GM10248 (cell line): ENCODE measurements at regions not wholly inside any gene's neighbourhood (a gene's known extent, or its start where the extent isn't known, plus 50 kb on each side); places are given as distances from the start of the nearest gene placed in this dataset.

Source experiments
- CTCF ChIA-PET: fragments of 300-600 bp; sonication (Branson Sonifier 250); formaldehyde crosslinking; extraction: SDS; loops from one replicate; lab custom pipeline; 2021; ENCODE audit warnings: antibody characterized with exemption; lab: Yijun Ruan, JAX
- POLR2A ChIA-PET: fragments of 350-650 bp; sonication (Branson Sonifier 250); formaldehyde crosslinking; extraction: SDS; loops from one replicate; lab custom pipeline; 2020; ENCODE audit warnings: antibody characterized with exemption; lab: Yijun Ruan, JAX
- DNase-seq: peaks from one replicate; pipeline ENCODE4 v3.0.0; 2012; ENCODE audit errors: extremely low spot score
- CTCF ChIP-seq: IDR thresholded peaks from 2 replicates; pipeline ENCODE4 v1.5.1; 2012; ENCODE audit warnings: mild to moderate bottlenecking, low read depth; ENCODE audit errors: extremely low read depth, missing control alignments, control extremely low read depth

DNA sequence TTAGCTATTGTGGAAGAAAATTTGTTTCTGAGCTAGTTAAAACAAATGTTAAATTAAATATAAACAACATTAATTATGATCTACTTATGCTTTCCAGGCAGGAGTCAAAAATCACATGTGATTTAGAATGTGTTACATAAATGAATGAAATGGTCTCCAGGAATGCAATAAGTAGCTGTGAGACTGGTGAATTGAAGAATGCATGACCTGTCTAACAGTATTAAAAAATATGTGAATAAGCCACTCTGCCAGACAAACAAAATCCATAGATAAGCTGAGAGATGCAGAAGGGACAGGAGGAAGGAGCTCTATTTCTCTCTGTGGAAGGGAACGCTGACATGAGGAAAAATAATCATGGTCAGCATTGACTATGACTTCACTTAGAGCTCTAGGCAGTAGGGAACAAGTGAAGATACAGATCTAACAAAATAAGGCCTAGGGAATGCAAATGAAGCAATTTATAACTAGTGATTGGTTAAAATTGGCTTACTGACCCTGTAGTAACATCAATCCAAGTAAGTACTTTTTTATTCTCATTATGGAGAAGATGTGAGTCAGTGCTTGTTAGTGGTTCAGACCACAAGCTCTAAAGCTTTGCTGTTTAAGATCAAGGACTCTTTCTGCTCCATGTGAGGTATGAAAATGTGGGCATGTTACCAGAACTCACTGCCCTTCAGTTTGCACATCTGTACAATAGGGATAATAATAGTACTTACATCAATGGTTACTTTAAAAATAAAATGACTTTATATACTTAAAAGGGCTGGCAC lies 432.6 kb downstream of the MMUT start:
- TF ChIP-seq CTCF, result no peak
- no peak for DNase-seq
- ChIA-PET POLR2A (no interaction called here), CTCF (interaction anchor here (1.5 to 2.9 kb wide), 2 partner anchors 12 to 26 kb away, joined by 3 to 8 read pairs; no protein-coding TSS in a partner anchor)

DNA sequence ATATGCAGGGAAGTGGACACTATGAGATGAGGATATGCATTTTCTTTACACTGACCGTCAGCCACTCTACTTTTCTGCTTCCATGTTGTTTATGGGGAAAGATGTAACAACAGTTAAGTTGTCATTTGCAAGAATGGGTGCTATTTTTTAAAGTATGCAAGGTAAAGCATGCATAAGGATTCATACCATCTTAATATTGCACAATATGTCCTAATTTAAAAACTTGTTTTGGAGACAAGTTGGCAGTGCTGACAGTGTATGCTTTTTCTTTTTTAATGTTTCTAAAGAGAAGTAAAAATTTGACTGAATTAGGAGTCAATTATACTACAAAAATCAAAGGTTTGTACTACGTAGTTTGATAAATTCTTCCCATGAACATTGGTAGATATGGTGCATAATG lies 435.4 kb downstream of the MMUT start:
- no peak for DNase-seq
- no peak for TF ChIP-seq CTCF
- ChIA-PET POLR2A (no interaction called here), CTCF (no interaction called here)

DNA sequence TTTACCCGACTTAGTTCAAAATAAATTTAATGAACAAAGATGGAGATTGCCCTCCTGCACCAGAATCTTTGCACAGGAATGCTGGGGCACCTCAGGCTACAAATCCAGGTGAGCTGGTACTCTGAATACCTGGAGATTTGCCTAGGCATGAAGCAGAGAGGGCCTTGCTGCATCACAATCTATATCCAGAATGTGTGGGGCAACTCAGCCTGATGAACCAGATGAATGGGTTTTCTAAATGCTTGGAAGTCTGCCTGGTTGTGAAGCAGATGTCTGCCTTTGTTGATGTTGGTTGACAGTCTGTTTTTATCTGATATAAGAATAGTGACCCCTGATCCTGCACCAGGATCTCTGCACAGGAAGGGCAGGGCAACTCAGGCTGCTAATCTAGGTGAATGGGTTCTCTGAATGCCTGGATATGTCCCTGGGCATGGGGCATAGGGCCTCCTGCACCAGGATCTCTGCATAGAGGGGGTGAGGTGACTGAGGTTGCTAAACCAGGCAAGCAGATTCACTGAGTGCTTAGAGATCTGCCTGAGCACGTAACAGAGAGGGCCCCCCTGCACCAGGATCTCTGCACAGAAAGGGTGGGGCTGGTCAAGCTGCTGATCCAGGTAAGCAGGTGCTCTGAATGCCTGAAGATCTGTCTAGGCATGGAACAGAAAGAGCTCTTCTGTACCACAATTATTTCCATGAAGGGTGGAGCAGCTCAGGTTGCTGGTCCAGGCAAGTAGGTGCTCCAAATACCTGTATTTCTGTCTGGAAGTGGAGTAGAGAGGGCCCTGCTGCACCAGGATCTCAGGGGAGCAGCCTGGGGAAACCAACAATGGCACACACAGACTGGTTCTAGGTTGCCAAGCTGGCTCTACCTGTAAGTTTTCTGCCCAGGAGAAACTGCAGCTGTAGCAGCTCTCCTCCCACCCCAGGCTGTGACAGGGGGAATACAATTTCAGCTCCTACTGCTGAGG lies 437.5 kb downstream of the MMUT start:
- no peak for TF ChIP-seq CTCF
- POLR2A ChIA-PET, result no interaction called here
- CTCF ChIA-PET, result no interaction called here
- DNase-seq, result no peak

GRCh38 chr6:49004801-49005200 lies 458.3 kb downstream of the MMUT start:
- no peak for TF ChIP-seq CTCF
- no peak for DNase-seq

GRCh38 chr6:49003348-49003747 lies 459.7 kb downstream of the MMUT start:
- TF ChIP-seq CTCF, result no peak
- ChIA-PET POLR2A (no interaction called here), CTCF (interaction anchor here (1.2 kb wide), 1 partner anchor 10 kb away, joined by 3 read pairs; no protein-coding TSS in a partner anchor)
- DNase-seq, result no peak

More at GRCh38 chr6:49004801-49005200, 458.3 kb downstream of the MMUT start:
- ChIA-PET POLR2A (no interaction called here), CTCF (no interaction called here)

GRCh38 chr6:49001856-49002541 lies 461.1 kb downstream of the MMUT start:
- no peak for DNase-seq
- TF ChIP-seq CTCF, result no peak
- ChIA-PET CTCF (interaction anchor here (1.2 kb wide), 1 partner anchor 11 kb away, joined by 3 read pairs; no protein-coding TSS in a partner anchor), POLR2A (no interaction called here)
